HG03342 (cell line): ENCODE measurements at regions not wholly inside any gene's neighbourhood (a gene's known extent, or its start where the extent isn't known, plus 50 kb on each side); places are given as distances from the start of the nearest gene placed in this dataset.
"Not testable (repeated sequence)": the region's sequence is repeated elsewhere in the genome, so short reads cannot be mapped to it uniquely, and the experiment has no call there.

Experiments
- ATAC-seq: cut with Tn5 transposase; IDR thresholded peaks from one replicate; pipeline ENCODE4 v1.9.1; 2021; ENCODE audit warnings: mild to moderate bottlenecking, moderate library complexity; ENCODE audit not compliant: unreplicated experiment

DNA sequence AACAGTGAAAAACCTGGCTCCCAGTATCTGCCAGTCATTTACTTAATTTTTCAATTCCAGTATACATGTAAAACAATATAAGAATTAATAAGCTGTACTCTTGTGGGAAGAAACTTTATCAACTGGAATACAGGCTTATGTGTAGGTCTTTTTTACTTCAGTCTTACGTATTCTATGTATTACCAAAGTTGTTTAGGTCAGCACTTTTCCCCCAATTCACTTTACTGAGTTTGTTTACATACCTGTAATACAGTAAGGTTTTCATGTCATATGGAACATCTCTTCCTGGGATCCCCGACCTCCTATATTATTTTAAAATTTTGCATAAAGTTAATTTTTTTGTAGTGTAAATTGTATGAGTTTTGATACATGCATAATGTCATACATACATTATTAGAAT, 181.8 kb upstream of the OLFM3 start:
- ATAC-seq: no peak

DNA sequence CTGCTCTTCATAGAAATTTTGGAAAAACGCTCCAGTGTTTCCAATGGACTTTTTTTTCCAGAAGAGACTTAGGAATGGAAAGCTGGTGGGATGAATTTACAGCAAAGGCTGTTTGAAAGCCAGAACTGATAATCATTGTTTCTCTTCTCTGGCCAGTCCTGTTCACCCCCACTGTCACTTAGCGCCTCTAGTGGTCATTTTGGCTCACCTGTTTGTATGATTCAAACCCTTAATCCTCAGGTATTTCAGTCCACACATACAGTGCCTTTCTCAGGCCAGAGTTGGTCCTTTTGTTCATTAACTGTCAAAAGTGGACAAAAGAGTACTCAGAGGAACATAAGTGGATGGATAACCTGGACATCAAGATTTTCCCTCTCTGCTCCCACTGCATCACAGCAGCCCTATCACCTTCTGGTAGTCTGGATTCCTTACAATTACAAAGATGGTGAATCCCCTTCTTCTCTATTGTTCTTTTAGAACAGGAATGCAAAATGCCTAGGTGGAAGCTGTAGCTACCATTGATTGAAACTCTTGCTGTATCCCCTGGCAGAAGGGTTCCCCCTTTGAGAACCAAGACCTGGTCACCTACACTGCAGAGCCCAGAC, 177.6 kb upstream of the OLFM3 start:
- peak; percentile 94 for ATAC-seq

DNA sequence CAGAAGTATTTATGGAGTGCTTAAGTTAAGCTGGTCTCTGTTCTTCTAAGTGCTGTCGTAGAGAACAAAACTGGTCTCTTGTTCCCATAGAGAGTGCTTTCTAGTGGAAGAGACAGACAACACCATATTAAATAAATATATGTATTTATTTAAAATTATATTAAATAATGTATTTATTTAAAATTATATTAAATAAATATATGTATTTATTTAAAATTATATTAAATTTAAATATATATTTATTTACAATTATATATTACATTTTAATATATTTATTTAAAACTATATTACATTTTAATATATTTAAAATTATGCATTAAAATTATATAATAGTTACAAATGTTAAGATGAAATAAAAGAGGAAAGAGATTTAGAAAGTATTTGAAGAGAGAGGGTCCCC, 175.5 kb upstream of the OLFM3 start:
- no peak for ATAC-seq

DNA sequence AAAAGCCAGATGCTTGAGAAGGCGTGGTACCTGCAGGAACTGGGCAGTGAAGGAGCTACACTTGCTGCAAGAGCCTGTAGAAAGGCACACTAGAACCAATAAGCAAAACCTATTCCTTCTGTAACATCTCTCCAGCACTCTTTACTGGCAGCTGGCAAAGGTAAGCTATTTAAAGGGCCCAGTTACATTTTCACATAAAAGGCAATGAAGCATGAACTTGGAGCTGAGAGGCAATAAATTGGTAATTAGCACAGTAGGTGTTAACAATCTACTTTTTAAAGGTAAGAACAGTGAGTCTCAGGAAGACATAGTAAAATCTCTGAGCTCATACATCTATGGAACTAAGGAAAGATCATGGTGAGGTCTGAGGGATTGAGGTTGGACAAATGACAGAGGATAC, 167.1 kb upstream of the OLFM3 start:
- ATAC-seq: no peak

DNA sequence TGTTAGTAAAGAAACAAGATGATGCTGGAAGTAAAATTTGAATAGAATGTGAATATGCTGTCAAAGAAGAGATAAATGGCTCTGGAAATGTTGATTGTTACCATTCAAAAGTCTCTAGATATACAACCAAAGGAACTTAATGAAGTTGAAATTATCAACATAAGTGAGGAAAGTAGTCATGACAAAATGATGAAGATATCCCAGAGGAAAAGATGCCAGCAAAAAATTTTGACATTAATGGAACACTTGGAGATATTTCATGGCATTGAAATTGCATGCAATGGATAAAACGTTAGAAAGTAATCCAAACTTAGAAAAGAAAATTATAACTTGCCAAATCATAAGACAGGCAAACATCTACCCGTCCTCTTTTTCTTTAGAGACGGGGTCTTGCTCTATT, 154.5 kb upstream of the OLFM3 start:
- no peak for ATAC-seq

DNA sequence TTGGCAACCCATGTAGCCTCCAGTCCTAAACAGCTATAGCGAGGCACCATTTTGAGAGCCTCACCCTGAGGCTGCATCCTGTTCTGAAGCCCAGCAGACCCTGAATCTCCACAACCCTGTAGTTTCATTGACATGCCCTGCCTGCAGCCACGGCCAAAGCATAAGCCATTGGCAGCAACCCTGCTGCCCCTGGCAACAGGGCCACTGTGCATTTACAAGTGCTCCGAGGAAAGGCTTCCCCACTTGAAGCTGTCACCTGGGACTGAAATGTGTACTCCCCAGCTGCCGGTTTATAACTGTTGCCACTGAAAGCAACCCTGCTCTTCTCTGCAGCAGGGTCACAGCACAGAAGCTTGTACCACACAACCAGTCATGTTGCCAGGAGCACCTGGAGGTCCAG, 124.2 kb upstream of the OLFM3 start:
- no peak for ATAC-seq

DNA sequence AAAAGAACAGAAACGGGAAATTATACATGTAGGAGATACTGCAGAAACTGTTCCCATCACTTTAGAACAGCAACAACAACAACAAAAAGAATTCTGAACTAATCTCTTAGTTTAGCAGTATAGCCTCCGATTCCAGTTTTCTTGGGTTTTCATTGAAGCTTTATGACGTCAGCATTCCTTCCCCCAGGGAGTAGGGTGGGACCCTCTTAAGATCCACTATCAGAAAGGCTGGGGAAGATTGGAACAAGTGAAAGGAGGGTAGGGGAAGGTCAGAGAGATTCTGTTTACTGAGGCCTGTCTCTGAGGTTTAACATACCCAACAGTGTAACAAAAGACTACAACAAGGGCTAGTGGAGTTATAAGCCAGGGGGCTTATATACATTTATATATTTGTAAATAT, 121.4 kb upstream of the OLFM3 start:
- ATAC-seq: no peak

DNA sequence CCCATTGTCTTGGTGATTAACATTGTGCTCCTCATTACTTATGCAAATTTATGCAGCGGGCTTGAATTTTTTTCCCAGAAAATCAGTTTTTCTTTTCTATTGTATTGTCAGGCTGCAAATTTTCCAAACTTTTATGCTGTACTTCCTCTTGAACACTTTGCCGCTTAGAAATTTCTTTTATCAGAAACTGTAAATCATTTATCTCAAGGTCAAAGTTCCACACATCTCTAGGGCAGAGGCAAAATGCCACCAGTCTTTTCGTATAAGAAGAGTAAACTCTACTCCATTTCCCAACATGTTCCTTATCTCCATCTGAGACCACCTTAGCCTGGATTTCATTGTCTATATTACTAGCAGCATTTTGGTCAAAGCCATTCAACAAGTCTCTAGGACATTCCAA, 113.9 kb upstream of the OLFM3 start:
- no peak for ATAC-seq

DNA sequence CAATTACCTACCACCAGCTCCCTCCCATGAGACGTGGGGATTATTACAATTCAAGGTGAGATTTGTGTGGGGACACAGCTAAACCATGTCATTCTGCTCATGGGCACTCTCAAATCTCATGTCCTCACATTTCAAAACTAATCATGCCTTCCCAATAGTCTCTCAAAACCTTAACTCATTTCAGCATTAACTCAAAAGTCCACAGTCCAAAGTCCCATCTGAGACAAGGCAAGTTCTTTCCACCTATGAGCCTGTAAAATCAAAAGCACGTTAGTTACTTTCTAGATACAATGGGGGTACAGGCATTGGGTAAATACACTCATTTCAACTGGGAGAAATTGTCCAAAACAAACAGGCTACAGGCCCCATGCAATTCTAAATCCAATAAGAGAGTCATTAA, 112.8 kb upstream of the OLFM3 start:
- ATAC-seq: not testable (repeated sequence)

DNA sequence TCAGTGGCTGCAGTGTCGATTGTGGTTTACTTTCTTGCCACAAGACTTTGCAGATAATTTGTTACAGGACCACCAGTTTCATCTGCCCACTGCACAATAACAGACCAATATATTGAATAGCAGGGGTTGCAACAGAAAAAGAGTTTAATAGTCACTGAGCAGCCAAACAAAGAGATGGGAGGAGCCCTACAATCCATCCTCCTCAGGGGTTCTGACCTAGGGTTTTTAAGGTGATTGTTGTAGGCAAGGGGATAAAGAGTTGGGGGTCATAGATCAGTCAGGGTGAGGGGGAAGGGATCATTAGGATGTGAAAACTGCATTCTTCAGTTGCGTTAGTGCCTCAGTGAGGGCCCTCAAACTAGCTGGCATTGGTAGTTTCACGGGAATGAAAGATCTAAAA, 110.7 kb upstream of the OLFM3 start:
- no peak for ATAC-seq

DNA sequence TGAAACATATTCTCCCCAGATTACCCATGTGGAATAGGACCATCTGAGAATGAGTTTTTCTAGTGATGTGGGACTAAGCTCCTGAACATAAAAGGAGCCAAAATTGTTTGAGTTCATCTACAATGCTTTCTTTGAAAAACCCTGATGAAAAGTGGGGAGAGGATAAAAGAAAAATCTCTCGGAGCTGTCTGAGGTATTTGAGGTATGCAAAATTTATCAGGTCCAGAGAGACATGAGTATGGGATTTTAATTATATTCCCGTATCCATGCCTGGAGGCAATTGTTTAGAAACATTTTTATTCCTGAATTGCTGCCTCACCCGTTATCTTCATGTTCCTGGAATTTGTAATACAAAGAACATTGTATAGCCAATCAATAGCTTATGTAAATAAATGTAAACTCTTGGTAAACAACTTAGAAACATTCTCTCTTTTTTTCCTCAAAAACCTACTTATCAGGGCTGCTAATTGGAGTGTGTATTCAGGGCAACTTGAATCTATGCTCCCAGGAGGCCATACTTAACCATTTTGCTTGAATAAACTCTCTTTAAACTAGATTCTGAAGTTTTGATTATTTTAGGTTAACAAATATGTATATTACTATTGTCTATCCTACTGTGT, 109.3 kb upstream of the OLFM3 start:
- ATAC-seq: no peak

DNA sequence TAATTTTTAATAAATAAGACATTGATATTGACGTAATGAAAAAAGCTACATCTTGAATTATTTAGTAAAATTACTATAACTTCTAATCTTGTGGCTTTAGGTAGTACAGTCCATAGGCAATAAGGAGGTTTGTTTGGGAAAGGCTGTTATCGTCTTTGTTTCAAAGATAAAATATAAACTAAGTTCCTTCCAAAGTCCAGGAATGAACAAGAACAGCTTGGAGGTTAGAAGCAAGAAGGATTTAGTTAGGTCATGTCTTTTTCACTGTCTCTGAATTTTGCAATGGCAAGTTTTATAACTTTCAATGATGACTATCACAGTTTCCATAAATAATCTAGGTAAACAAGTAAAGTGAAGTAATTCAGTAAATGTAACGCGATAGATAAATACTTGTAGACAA, 106.9 kb upstream of the OLFM3 start:
- ATAC-seq: no peak

DNA sequence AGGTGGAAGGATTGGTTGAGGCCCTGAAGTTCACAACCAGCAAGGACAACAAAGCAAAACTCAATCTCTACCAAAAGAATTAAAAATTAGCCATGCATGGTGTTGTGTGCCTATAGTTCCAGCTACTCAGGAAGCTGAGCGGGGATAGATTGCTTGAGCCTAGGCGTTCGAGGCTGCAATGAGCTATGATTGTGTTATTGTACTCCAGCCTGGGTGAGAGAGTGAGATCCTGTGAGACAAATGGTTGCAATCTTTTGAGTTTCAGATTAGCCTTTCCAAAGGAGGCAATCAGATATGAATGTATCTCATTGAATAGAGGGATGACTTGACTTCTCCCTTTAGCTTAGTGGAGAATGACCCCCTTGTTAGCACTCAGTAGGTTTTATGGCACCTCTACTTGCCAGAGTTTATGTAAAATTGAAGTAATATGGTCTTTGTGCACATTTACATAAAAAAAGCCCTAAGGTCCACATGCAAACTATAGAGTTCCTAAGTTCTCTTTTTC, 105.6 kb upstream of the OLFM3 start:
- ATAC-seq: no peak

DNA sequence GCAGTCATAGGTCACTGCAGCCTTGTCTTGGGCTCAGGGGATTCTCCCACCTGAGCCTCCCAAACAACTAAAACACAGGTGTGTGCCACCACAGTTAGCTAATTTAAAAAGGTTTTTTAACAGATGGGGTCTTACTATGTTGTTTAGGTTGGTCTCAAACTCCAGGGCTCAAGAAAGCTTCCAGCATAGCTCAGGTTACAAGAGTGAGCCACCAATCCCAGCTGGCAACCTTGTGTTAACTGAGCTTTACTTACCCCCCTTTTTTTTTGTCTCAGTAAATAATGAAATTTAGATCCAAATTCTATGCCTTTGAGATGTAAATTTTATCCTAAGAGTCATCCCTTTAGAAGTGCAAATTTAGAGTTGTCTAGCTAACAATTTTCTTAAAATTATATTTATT, 103.9 kb upstream of the OLFM3 start:
- no peak for ATAC-seq

DNA sequence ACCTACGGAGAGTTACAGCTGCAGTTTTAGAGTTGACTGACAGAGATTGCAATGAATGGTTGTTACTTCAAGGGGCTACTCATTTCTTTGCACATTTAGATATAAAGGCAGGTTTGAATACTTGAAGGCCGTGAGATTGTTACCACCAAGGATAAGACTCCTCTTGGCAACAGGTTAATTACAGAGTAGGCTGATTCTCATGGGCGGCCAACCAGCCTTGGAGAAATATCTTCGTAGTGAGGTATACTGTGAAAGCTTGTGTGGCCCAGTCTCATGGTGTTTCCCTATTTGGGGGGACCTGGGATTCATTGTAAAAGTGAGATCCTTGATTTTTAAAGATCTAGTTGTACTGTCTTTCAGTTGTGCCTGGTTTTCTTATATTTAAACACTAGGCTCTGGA, 103.2 kb upstream of the OLFM3 start:
- no peak for ATAC-seq

DNA sequence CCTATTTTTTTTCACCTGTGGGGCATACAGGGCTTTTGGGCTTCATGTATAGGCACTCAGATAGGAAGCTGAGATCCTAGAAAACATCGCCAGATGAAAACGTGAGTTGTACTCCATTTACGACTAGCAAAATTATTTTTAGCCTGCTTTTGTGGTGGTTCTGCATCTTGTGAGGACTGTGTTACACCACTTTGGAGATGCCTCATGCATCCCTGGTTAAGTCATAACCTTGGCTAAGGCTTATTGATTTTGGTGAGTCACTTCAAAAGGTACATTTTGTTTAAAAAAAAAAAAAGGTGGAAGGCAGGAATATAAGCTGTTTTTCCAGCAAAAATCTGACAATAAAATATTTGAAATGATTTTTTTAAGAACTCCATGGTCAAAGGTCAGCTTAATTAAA, 101.8 kb upstream of the OLFM3 start:
- ATAC-seq: no peak

DNA sequence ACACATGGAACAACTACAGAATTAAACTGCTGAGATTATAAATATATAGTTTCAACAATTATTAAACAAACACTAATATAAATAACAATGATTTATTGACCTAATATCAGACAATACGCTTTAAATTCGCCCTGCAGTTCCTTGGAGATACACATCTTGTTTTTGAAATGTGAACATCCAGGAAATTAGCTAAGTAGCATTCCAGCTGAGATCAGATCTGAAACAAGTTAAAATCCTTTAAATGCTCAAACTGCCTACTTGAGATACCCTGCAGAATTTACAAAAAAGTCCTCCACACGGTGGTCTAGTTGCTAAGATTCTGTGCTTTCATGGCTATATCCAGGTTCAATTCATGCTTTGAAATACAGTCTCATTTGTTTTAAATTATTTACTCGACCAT, 101.4 kb upstream of the OLFM3 start:
- ATAC-seq: no peak

DNA sequence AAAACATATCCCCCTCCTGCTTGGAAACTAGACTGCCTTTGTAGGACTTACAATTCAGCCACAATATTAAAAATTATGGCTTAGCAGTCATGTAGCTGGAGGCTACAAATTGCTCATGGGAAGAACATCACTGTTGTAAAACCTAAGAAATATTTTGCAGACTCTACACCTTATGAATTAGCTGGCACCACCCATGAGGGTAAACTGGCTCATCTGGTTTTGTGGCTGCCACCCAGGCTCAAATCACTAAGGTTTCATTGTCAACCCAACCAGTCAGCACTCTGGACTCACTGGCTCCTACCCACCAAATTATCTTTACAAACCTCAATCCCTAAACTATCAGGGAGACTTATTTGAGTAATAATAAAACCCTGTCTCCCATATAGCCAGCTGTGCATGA, 100.7 kb upstream of the OLFM3 start:
- ATAC-seq: no peak

DNA sequence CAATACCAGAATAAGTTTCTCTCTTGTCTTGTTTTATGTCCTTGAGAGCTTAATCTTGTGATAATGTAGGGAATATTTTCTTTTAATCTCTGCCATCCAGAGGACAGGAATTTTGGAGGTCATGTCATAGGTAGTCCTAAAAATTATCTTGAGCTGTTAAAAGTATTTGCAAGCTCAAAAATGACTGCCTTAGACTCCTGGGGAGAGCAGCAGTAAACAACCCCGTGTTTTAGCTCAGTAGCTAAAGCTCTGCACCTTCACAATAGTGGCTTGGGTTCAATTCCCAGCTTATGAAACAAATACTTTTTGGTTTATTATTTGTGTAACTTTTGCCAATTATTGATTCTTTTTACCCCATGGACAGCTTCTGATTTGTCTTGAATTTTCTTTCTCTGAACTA, 99.4 kb upstream of the OLFM3 start:
- no peak for ATAC-seq

DNA sequence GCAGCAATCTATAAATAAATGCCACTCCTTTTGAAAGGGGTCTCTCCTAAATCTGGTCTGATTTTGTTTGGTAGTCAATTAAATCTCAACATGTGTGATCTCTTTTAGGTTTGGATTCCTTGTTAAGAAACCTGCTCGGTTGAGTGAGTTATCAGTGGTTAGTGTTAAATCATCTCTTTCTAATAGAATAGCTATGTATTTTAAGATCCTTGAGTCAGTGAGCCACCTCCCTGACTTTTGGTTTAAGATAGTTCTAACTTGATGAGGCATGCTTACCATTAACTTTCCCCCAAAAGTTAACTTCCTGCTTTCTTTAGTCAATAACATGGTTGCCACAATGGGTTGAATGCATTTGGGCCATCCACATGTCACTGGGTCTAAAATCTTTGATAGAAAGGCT, 93.1 kb upstream of the OLFM3 start:
- ATAC-seq: no peak

DNA sequence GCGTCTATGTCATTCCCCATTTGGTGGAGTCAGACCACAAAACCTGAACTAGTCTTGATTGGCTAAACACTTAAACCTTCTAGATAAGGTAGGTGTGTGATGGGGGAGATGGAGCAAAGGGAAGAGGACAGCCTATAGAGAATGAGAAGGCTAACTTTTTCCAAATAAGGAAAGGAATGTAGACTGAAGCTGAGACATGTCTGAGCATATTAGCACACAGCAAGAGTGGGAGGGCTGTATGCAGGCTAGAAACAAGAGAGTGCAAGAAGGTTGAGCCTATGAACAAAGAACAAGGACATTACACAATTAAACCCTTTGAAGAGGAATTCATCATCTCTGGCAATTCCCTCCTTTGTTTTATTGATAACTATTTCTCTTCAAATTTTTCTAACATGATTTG, 89.2 kb upstream of the OLFM3 start:
- ATAC-seq: no peak

DNA sequence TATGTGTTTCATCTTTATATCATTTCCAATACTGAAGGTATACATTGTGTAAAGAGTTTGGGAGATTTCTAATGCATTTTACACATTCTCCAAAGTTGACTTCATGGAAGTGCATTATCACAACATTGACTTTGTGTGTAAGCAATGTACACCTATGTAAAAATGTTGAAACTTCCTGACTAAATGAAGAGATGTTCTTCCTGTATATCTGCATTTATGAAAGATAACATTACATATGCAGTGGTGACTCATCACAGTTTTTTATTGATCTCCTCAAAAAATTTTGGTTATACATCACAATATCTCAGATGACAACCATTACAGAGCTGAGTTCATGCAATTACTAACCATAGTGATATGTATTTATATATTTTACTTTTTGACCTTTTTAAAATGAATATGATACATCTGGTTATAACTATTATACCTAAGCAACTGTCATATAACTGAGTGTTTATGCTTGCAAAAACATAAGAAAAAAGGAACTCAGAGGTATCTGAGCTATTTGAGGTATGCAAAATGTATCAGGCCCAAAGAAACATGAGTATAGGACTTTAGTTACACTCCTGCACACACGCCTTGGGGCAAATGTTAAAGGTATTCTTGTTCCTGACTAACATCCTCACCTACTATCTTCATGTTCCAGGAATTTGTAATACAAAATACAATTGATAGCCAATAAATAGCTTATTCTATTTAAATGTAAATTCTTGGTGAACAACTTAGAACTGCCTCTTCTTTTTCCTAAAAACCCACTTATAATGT, 88.2 kb upstream of the OLFM3 start:
- no peak for ATAC-seq
